ENCODE measurements at regions not wholly inside any gene's neighbourhood (a gene's known extent, or its start where the extent isn't known, plus 50 kb on each side); places are given as distances from the start of the nearest gene placed in this dataset.

GRCh38 chr4:43843501-43843900 is 605.1 kb downstream of the KCTD8 start:
- no peak for TF ChIP-seq GATA2 (IDR thresholded peaks at IDR 0.05; ENCODE audit: low read depth, low read length)
- TF ChIP-seq GATA3 (IDR thresholded peaks at IDR 0.05; ENCODE audit: low read depth, low read length) = no peak

All from SH-SY5Y (cell line).